ENCODE measurements at regions not wholly inside any gene's neighbourhood (a gene's known extent, or its start where the extent isn't known, plus 50 kb on each side); places are given as distances from the start of the nearest gene placed in this dataset.

GRCh38 chr19:27738569-27739193 is 1474.3 kb downstream of the UQCRFS1 start:
- CTCF ChIA-PET: no interaction called here
- Histone ChIP-seq H3K27ac (no peak overlapping the region), H3F3A (ENCODE audit: insufficient read depth, low read depth) (no peaks in the 10 kb centered on the region), H3K9me3 (ENCODE audit: insufficient read depth, low read depth) (no peaks in the 10 kb centered on the region), H3K36me3 (ENCODE audit: low read depth) (no peaks in the 10 kb centered on the region), H3K27me3 (ENCODE audit: insufficient read depth, low read depth) (no peaks in the 10 kb centered on the region), H3K4me2 (no peak overlapping the region), H3K4me1 (replicated peaks; ENCODE audit: insufficient read depth) (no peaks in the 10 kb centered on the region), H4K20me1 (ENCODE audit: insufficient read depth) (no peaks in the 10 kb centered on the region), H3K4me3 (no peak overlapping the region), H2AFZ (no peak overlapping the region), H3K79me2 (ENCODE audit: low read depth) (no peaks in the 10 kb centered on the region), H3K9me2 (ENCODE audit: insufficient read depth) (no peaks in the 10 kb centered on the region)
- POLR2A ChIA-PET (ENCODE audit: unreplicated experiment): no interaction called here
- peak in 1 of 2 experiments; percentile 49 for DNase-seq
- TF ChIP-seq EZH2 (IDR thresholded peaks at IDR 0.05; ENCODE audit: low read depth) (no peak), CTCF (conservative IDR thresholded peaks at IDR 0.05) (no peak)
- intact Hi-C loops (cut with micrococcal nuclease; ENCODE audit: unreplicated experiment): no loop called here
- no TSS peak for BruUV-seq (replicated peaks)

GRCh38 chr19:27736225-27736624 is 1476.7 kb downstream of the UQCRFS1 start:
- no peaks in the 10 kb centered on the region for H3K4me1 ChIP-seq (replicated peaks; ENCODE audit: insufficient read depth)

GRCh38 chr19:27735314-27735713 is 1477.6 kb downstream of the UQCRFS1 start:
- ChIA-PET CTCF (no interaction called here), POLR2A (ENCODE audit: unreplicated experiment) (no interaction called here)
- peaks cover 10% of the 10 kb centered on the region; the same call in 1 of the 2 replicates for H3K36me3 ChIP-seq (ENCODE audit: low read depth)
- no peak overlapping the region for H3K4me3 ChIP-seq
- H3K4me1 ChIP-seq (replicated peaks; ENCODE audit: insufficient read depth): no peaks in the 10 kb centered on the region
- intact Hi-C loops (cut with micrococcal nuclease; ENCODE audit: unreplicated experiment): no loop called here
- H3K9me2 ChIP-seq (ENCODE audit: insufficient read depth): no peaks in the 10 kb centered on the region
- TF ChIP-seq EZH2 (IDR thresholded peaks at IDR 0.05; ENCODE audit: low read depth): no peak
- no peak for TF ChIP-seq CTCF (conservative IDR thresholded peaks at IDR 0.05)
- no peak for DNase-seq
- no peak overlapping the region for H3K27ac ChIP-seq
- no peaks in the 10 kb centered on the region for H3K27me3 ChIP-seq (ENCODE audit: insufficient read depth, low read depth)
- BruUV-seq (replicated peaks): no TSS peak
- no peaks in the 10 kb centered on the region for H4K20me1 ChIP-seq (ENCODE audit: insufficient read depth)
- H3K9me3 ChIP-seq (ENCODE audit: insufficient read depth, low read depth): no peaks in the 10 kb centered on the region; the same call in 1 of the 2 replicates
- H2AFZ ChIP-seq: no peak overlapping the region
- H3F3A ChIP-seq (ENCODE audit: insufficient read depth, low read depth): no peaks in the 10 kb centered on the region
- no peaks in the 10 kb centered on the region for H3K79me2 ChIP-seq (ENCODE audit: low read depth)
- no peak overlapping the region for H3K4me2 ChIP-seq

More at GRCh38 chr19:27736225-27736624, 1476.7 kb downstream of the UQCRFS1 start:
- intact Hi-C loops (cut with micrococcal nuclease; ENCODE audit: unreplicated experiment): no loop called here
- Histone ChIP-seq H3K9me3 (ENCODE audit: insufficient read depth, low read depth) (no peaks in the 10 kb centered on the region; the same call in 1 of the 2 replicates), H4K20me1 (ENCODE audit: insufficient read depth) (no peaks in the 10 kb centered on the region), H3K9me2 (ENCODE audit: insufficient read depth) (no peaks in the 10 kb centered on the region), H3K27me3 (ENCODE audit: insufficient read depth, low read depth) (no peaks in the 10 kb centered on the region), H3K79me2 (ENCODE audit: low read depth) (no peaks in the 10 kb centered on the region), H2AFZ (no peak overlapping the region), H3F3A (ENCODE audit: insufficient read depth, low read depth) (no peaks in the 10 kb centered on the region), H3K4me3 (no peak overlapping the region), H3K27ac (no peak overlapping the region), H3K36me3 (ENCODE audit: low read depth) (peaks cover 7% of the 10 kb centered on the region; the same call in 1 of the 2 replicates), H3K4me2 (no peak overlapping the region)
- BruUV-seq (replicated peaks): no TSS peak
- ChIA-PET CTCF (no interaction called here), POLR2A (ENCODE audit: unreplicated experiment) (no interaction called here)
- no peak for DNase-seq
- TF ChIP-seq CTCF (conservative IDR thresholded peaks at IDR 0.05): no peak
- no peak for TF ChIP-seq EZH2 (IDR thresholded peaks at IDR 0.05; ENCODE audit: low read depth)

Measured in PC-9 (cell line).